OCI-LY7 (cell line): ENCODE measurements at regions not wholly inside any gene's neighbourhood (a gene's known extent, or its start where the extent isn't known, plus 50 kb on each side); places are given as distances from the start of the nearest gene placed in this dataset.
A peak's percentile ranks its signal among the peaks of the same experiment; 100 is the strongest.
"Not testable (repeated sequence)": the region's sequence is repeated elsewhere in the genome, so short reads cannot be mapped to it uniquely, and the experiment has no call there.

ENCODE experiments used
- BruUV-seq: library from RNA; stranded (reverse); fragments of 400-500 nt; replicated peaks from 2 replicates; lab custom pipeline; 2021; lab: Mats Ljungman, UMichigan
- CTCF ChIA-PET: fragments of 300-600 bp; sonication (Branson Sonifier 250); formaldehyde crosslinking; loops from one replicate; lab custom pipeline; 2022; ENCODE audit warnings: antibody characterized with exemption; ENCODE audit not compliant: unreplicated experiment; lab: Charles Lee
- POLR2A ChIA-PET: fragments of 300-600 bp; sonication (Branson Sonifier 250); formaldehyde crosslinking; loops from one replicate; lab custom pipeline; 2022; ENCODE audit warnings: antibody characterized with exemption; lab: Charles Lee
- DNase-seq: peaks from one replicate; pipeline ENCODE4 v3.0.0-alpha.2; 2015; ENCODE audit warnings: low spot score
- H2AFZ ChIP-seq: fragments of 200-600 bp; sonication (generic), shearing (Covaris generic); 2 replicates; pipeline ENCODE4 v1.6.1; 2014; ENCODE audit warnings: mild to moderate bottlenecking, antibody characterized with exemption, low read length, moderate library complexity
- H3K27ac ChIP-seq: fragments of 200-600 bp; sonication (generic); 2 replicates; pipeline ENCODE4 v1.5.1; 2014; ENCODE audit warnings: mixed run types, low read depth, mild to moderate bottlenecking, moderate library complexity, low read length, inconsistent platforms; ENCODE audit not compliant: poor library complexity, severe bottlenecking
- H3K36me3 ChIP-seq: fragments of 200-600 bp; sonication (generic); 2 replicates; pipeline ENCODE4 v1.6.1; 2014; ENCODE audit warnings: mild to moderate bottlenecking, antibody characterized with exemption, low read length, moderate library complexity, mixed read lengths; ENCODE audit not compliant: insufficient read depth
- H3K4me1 ChIP-seq: fragments of 200-600 bp; sonication (generic); 2 replicates; pipeline ENCODE4 v1.5.1; 2014; ENCODE audit warnings: mild to moderate bottlenecking, low read length; ENCODE audit not compliant: insufficient read depth, poor library complexity, severe bottlenecking
- H3K4me2 ChIP-seq: fragments of 200-600 bp; sonication (generic); 2 replicates; pipeline ENCODE4 v1.6.1; 2014; ENCODE audit warnings: mild to moderate bottlenecking, low read length
- H3K4me3 ChIP-seq: fragments of 200-600 bp; sonication (generic); 2 replicates; pipeline ENCODE4 v1.5.1; 2014; ENCODE audit warnings: mild to moderate bottlenecking, low read depth, low read length; ENCODE audit not compliant: poor library complexity, severe bottlenecking
- H3K79me2 ChIP-seq: fragments of 200-600 bp; sonication (generic); 2 replicates; pipeline ENCODE4 v1.6.1; 2016; ENCODE audit warnings: low read depth, mild to moderate bottlenecking, low read length, moderate library complexity, mixed read lengths; ENCODE audit not compliant: insufficient read depth
- H3K9me2 ChIP-seq: fragments of 200-600 bp; sonication (generic); 2 replicates; pipeline ENCODE4 v1.6.1; 2016; ENCODE audit warnings: mild to moderate bottlenecking, low read length, mixed read lengths; ENCODE audit not compliant: insufficient read depth
- H3K9me3 ChIP-seq: fragments of 200-600 bp; sonication (generic); 2 replicates; pipeline ENCODE4 v1.6.1; 2014; ENCODE audit warnings: mild to moderate bottlenecking, mixed run types, low read length, mixed read lengths
- H4K20me1 ChIP-seq: fragments of 200-600 bp; sonication (generic); 2 replicates; pipeline ENCODE4 v1.6.1; 2014; ENCODE audit warnings: mild to moderate bottlenecking, antibody characterized with exemption, low read length, moderate library complexity, mixed read lengths; ENCODE audit not compliant: insufficient read depth
- CTCF ChIP-seq: fragments of 200-600 bp; sonication (generic); conservative IDR thresholded peaks from 2 replicates; pipeline ENCODE4 v1.5.1; 2014; ENCODE audit warnings: mild to moderate bottlenecking, antibody characterized with exemption, low read length, moderate library complexity, mixed read lengths
- EZH2phosphoT487 ChIP-seq: fragments of 200-600 bp; sonication (generic); IDR thresholded peaks from 2 replicates; pipeline ENCODE4 v1.6.1; 2018; ENCODE audit warnings: low read depth, borderline replicate concordance, mild to moderate bottlenecking, mixed run types, antibody characterized with exemption, low read length, moderate library complexity, mixed read lengths
- intact Hi-C: fragments of 100-400 bp; cut with micrococcal nuclease; formaldehyde crosslinking; loops from one replicate; pipeline ENCODE4 v1.10.0; 2022; ENCODE audit not compliant: unreplicated experiment

GRCh38 chr1:121452484-121452883 is 267.7 kb downstream of the SRGAP2C start:
- CTCF ChIA-PET, result no interaction called here
- no TSS peak for BruUV-seq
- no peak overlapping the region for H3K27ac ChIP-seq
- no peak for TF ChIP-seq EZH2phosphoT487
- TF ChIP-seq CTCF, result no peak
- no peaks in the 10 kb centered on the region for H3K9me2 ChIP-seq
- H3K9me3 ChIP-seq, result no peaks in the 10 kb centered on the region; the same call in 1 of the 2 replicates
- no peaks in the 10 kb centered on the region for H3K79me2 ChIP-seq
- no peaks in the 10 kb centered on the region for H4K20me1 ChIP-seq
- H3K4me1 ChIP-seq, result peaks cover 17% of the 10 kb centered on the region
- no peaks in the 10 kb centered on the region for H3K36me3 ChIP-seq
- intact Hi-C loops, result no loop called here
- POLR2A ChIA-PET, result no interaction called here
- no peak overlapping the region for H3K4me2 ChIP-seq
- no peak overlapping the region for H2AFZ ChIP-seq
- no peak overlapping the region for H3K4me3 ChIP-seq
- no peak for DNase-seq

GRCh38 chr1:121458291-121459048 is 273.7 kb downstream of the SRGAP2C start:
- peak overlapping the region; percentile 58 for H3K4me3 ChIP-seq
- intact Hi-C loops, result loop anchor here (5.0 kb wide), 1 partner anchor 59 kb away; no protein-coding TSS in a partner anchor
- DNase-seq, result peak; percentile 94
- CTCF ChIA-PET, result no interaction called here
- POLR2A ChIA-PET, result interaction anchor here (0.7 to 1.6 kb wide), 6 partner anchors 12 to 64 kb away, joined by 3 to 18 read pairs (median 5); no protein-coding TSS in a partner anchor
- H3K36me3 ChIP-seq, result no peaks in the 10 kb centered on the region
- peak overlapping the region; percentile 98 for H3K4me2 ChIP-seq
- no peaks in the 10 kb centered on the region for H3K9me3 ChIP-seq
- H3K9me2 ChIP-seq, result no peaks in the 10 kb centered on the region
- H3K79me2 ChIP-seq, result no peaks in the 10 kb centered on the region
- BruUV-seq, result no TSS peak
- TF ChIP-seq CTCF, result no peak
- TF ChIP-seq EZH2phosphoT487, result no peak
- H2AFZ ChIP-seq, result peak overlapping the region; percentile 81; the same call in 1 of the 2 replicates
- H4K20me1 ChIP-seq, result no peaks in the 10 kb centered on the region
- peaks cover 42% of the 10 kb centered on the region for H3K4me1 ChIP-seq
- peak overlapping the region; percentile 96 for H3K27ac ChIP-seq

DNA sequence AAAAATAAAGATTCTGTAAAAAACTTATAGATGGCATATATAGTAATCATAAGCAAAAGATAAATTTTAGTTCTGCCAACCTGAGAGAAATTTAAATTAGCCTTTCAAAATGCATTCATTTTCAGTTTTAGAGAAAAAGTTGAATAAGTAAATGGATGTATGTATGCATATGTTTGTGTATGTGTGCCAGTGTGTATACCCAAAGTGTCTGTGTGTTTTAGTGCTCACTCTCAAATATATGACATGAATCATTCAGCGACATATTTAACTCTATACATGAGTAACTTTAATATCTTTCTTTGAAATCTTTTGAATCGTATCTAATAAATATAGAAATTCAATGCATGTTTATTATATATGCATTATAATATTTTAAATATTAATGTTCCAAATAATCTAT is 274.5 kb downstream of the SRGAP2C start:
- Histone ChIP-seq H3K27ac (peak overlapping the region; percentile 96), H2AFZ (no peak overlapping the region), H3K9me3 (no peaks in the 10 kb centered on the region), H4K20me1 (no peaks in the 10 kb centered on the region), H3K4me3 (no peak overlapping the region), H3K36me3 (no peaks in the 10 kb centered on the region), H3K4me2 (peak overlapping the region; percentile 98), H3K9me2 (no peaks in the 10 kb centered on the region), H3K79me2 (no peaks in the 10 kb centered on the region), H3K4me1 (peaks cover 42% of the 10 kb centered on the region)
- CTCF ChIA-PET, result no interaction called here
- intact Hi-C loops, result loop anchor here (5.0 kb wide), 1 partner anchor 58 kb away; no protein-coding TSS in a partner anchor
- POLR2A ChIA-PET, result interaction anchor here (0.7 to 1.6 kb wide), 4 partner anchors 45 to 63 kb away, joined by 3 to 18 read pairs (median 6); no protein-coding TSS in a partner anchor
- TF ChIP-seq EZH2phosphoT487 (no peak), CTCF (no peak)
- DNase-seq, result no peak
- BruUV-seq, result no TSS peak

- BruUV-seq, intact Hi-C loops: not testable (repeated sequence)
These were observed 284.6 kb downstream of the SRGAP2C start for GRCh38 chr1:121469395-121469794.

More at GRCh38 chr1:121469395-121469794, 284.6 kb downstream of the SRGAP2C start:
- H3K9me3 ChIP-seq, H4K20me1 ChIP-seq, H3K4me3 ChIP-seq, H3K36me3 ChIP-seq, CTCF ChIA-PET, H3K4me1 ChIP-seq, DNase-seq, H3K4me2 ChIP-seq, H3K9me2 ChIP-seq, H2AFZ ChIP-seq, POLR2A ChIA-PET, H3K27ac ChIP-seq, H3K79me2 ChIP-seq: not testable (repeated sequence)
